ENCODE measurements at regions not wholly inside any gene's neighbourhood (a gene's known extent, or its start where the extent isn't known, plus 50 kb on each side); places are given as distances from the start of the nearest gene placed in this dataset.

GRCh38 chr15:81643771-81644170 lies 269.8 kb upstream of the TMC3 start:
- ChIA-PET POLR2A (no interaction called here), CTCF (no interaction called here)
- no peak for TF ChIP-seq E2F1 (CRISPR knock-in tag; IDR thresholded peaks at IDR 0.05)
- TF ChIP-seq STAT6 (CRISPR knock-in tag; conservative IDR thresholded peaks at IDR 0.05; ENCODE audit: low read depth), result no peak
- TF ChIP-seq SMAD3 (CRISPR knock-in tag; IDR thresholded peaks at IDR 0.05; ENCODE audit: borderline replicate concordance), result no peak
- no peak for TF ChIP-seq E2F5 (CRISPR knock-in tag; IDR thresholded peaks at IDR 0.05)
- no peak for TF ChIP-seq FOXJ3 (CRISPR knock-in tag; IDR thresholded peaks at IDR 0.05; ENCODE audit: borderline replicate concordance)
- no peak for TF ChIP-seq ZNF532 (CRISPR knock-in tag; IDR thresholded peaks at IDR 0.05; ENCODE audit: borderline replicate concordance)
- TF ChIP-seq CREB1 (CRISPR knock-in tag; IDR thresholded peaks at IDR 0.05), result no peak
- no peak for TF ChIP-seq ESRRA (CRISPR knock-in tag; IDR thresholded peaks at IDR 0.05; ENCODE audit: borderline replicate concordance)
- TF ChIP-seq SP1 (CRISPR knock-in tag; conservative IDR thresholded peaks at IDR 0.05), result no peak
- TF ChIP-seq MAX (CRISPR knock-in tag; IDR thresholded peaks at IDR 0.05), result no peak
- no peak for TF ChIP-seq IRF1 (CRISPR knock-in tag; IDR thresholded peaks at IDR 0.05)
- no peak for TF ChIP-seq ZNF396 (CRISPR knock-in tag; IDR thresholded peaks at IDR 0.05; ENCODE audit: borderline replicate concordance)
- no peak for TF ChIP-seq CBFB (CRISPR knock-in tag; IDR thresholded peaks at IDR 0.05; ENCODE audit: low read depth)
- TF ChIP-seq ZBTB21 (CRISPR knock-in tag; IDR thresholded peaks at IDR 0.05; ENCODE audit: borderline replicate concordance), result no peak
- no peak for TF ChIP-seq TEAD1 (CRISPR knock-in tag; IDR thresholded peaks at IDR 0.05)
- no peak for TF ChIP-seq ZBTB43 (CRISPR knock-in tag; IDR thresholded peaks at IDR 0.05)
- no peak for TF ChIP-seq ZNF138 (CRISPR knock-in tag; conservative IDR thresholded peaks at IDR 0.05)
- TF ChIP-seq ZNF232 (CRISPR knock-in tag; IDR thresholded peaks at IDR 0.05), result no peak
- Mint-ChIP-seq H3K4me3 (no peak overlapping the region), H3K27me3 (ENCODE audit: low read depth) (no peaks in the 10 kb centered on the region), H3K9me3 (peaks cover 11% of the 10 kb centered on the region), H3K36me3 (no peaks in the 10 kb centered on the region), H3K27ac (no peak overlapping the region), H3K4me1 (peaks cover 29% of the 10 kb centered on the region)
- DNase-seq (ENCODE audit: low spot score) (no peak), ATAC-seq (no peak)
